ENCODE measurements at regions not wholly inside any gene's neighbourhood (a gene's known extent, or its start where the extent isn't known, plus 50 kb on each side); places are given as distances from the start of the nearest gene placed in this dataset.

DNA sequence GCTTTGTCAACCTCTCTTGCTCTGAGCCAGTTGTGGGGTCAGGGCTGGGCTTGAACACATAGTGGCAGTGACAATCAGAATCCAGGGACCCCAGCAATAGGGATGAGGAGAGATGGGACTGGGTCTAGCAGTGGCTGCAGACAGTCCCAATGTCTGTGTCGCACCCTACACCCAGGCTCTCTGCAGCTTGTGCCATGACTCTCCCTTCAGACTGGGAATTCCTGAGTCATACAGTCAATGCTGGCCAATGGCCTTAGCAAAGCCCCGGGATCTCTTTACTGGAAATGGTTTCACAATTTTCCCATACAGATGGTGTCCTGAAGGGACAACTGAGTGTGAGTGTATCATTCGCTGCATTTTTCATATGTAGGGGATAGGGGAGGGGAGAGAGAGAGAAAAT is 74.2 kb upstream of the CELF4 start:
- TF ChIP-seq, protein P1, sequence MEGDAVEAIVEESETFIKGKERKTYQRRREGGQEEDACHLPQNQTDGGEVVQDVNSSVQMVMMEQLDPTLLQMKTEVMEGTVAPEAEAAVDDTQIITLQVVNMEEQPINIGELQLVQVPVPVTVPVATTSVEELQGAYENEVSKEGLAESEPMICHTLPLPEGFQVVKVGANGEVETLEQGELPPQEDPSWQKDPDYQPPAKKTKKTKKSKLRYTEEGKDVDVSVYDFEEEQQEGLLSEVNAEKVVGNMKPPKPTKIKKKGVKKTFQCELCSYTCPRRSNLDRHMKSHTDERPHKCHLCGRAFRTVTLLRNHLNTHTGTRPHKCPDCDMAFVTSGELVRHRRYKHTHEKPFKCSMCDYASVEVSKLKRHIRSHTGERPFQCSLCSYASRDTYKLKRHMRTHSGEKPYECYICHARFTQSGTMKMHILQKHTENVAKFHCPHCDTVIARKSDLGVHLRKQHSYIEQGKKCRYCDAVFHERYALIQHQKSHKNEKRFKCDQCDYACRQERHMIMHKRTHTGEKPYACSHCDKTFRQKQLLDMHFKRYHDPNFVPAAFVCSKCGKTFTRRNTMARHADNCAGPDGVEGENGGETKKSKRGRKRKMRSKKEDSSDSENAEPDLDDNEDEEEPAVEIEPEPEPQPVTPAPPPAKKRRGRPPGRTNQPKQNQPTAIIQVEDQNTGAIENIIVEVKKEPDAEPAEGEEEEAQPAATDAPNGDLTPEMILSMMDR (IDR thresholded peaks at IDR 0.05; ENCODE audit: insufficient read depth, low read depth, low read length): no peak
- no peak for TF ChIP-seq EZH2 (IDR thresholded peaks at IDR 0.05; ENCODE audit: insufficient read depth, low read length)
